OCI-LY1 (cell line): ENCODE measurements at regions not wholly inside any gene's neighbourhood (a gene's known extent, or its start where the extent isn't known, plus 50 kb on each side); places are given as distances from the start of the nearest gene placed in this dataset.

Experiments used
- CTCF ChIP-seq: fragments of 200-600 bp; sonication (generic), shearing (Covaris generic); IDR thresholded peaks from 2 replicates; pipeline ENCODE4 v1.5.1; 2017; ENCODE audit warnings: mild to moderate bottlenecking, antibody characterized with exemption, low read length, moderate library complexity, mixed read lengths
- EZH2 ChIP-seq: fragments of 200-600 bp; sonication (generic), shearing (Covaris generic); IDR thresholded peaks from 2 replicates; pipeline ENCODE4 v1.8.0; 2017; ENCODE audit warnings: borderline replicate concordance, mixed run types, mild to moderate bottlenecking, antibody characterized with exemption, low read length, moderate library complexity, mixed read lengths

DNA sequence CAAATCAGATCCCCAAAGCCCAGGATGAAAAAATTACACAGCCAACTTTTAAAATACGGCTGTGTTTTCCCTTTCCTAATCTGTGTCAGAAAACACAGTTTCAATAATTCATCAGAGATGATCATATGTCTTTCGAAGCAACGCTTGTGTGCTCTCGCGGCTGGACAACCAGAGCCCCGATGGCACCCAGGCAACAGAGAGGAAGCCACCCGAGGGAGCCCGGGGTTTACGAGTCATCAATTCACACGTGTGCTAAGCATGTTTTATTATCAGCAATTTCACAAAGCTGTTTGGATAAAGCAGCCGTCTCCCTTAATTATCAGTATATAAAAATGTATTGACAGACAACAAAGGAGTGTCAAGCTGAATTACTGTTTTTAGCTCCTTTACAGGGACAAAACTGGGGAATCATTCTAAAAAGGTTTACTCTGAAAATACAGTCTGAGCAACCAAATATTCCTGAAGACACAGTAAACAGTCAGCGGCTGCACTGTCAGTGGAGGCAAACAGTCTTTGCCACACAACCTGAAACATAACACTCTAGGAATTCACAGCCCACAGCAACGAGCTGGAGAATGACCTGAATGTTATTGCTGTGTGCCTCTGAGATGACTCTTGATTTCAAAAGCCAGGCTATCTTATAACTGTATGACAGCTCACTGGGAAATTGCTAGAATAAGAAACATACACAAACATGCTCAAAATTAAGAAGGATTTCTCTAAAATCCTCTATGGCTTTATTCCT is 201.0 kb downstream of the SIPA1L2 start:
- TF ChIP-seq CTCF (no peak), EZH2 (no peak)
